Parathyroid adenoma (tissue), 2 donors: ENCODE measurements at regions not wholly inside any gene's neighbourhood (a gene's known extent, or its start where the extent isn't known, plus 50 kb on each side); places are given as distances from the start of the nearest gene placed in this dataset.

Source experiments
- H2AFZ ChIP-seq: fragments of 300-600 bp; sonication (generic); one replicate; pipeline ENCODE4 v1.7.0; 2017; ENCODE audit warnings: antibody characterized with exemption, mild to moderate bottlenecking
- H3K27ac ChIP-seq: fragments of 300-600 bp; sonication (generic); one replicate; pipeline ENCODE4 v1.7.0; 2017
- H3K27me3 ChIP-seq: fragments of 300-600 bp; sonication (generic); one replicate; pipeline ENCODE4 v1.7.0; 2017; ENCODE audit warnings: low read length; ENCODE audit not compliant: control insufficient read depth, insufficient read depth
- H3K36me3 ChIP-seq: fragments of 300-600 bp; sonication (generic); one replicate; pipeline ENCODE4 v1.7.0; 2017; ENCODE audit warnings: low read length; ENCODE audit not compliant: control insufficient read depth, insufficient read depth
- H3K4me1 ChIP-seq: fragments of 300-600 bp; sonication (generic); one replicate; pipeline ENCODE4 v1.7.0; 2017; ENCODE audit warnings: control low read depth
- H3K4me2 ChIP-seq: fragments of 300-600 bp; sonication (generic); one replicate; pipeline ENCODE4 v1.7.0; 2017; ENCODE audit warnings: low read length
- H3K4me3 ChIP-seq: fragments of 300-600 bp; sonication (generic); one replicate; pipeline ENCODE4 v1.7.0; 2017; ENCODE audit warnings: low read depth, low read length
- H3K79me2 ChIP-seq: fragments of 300-600 bp; sonication (generic); one replicate; pipeline ENCODE4 v1.7.0; 2017; ENCODE audit warnings: control low read depth
- H3K9ac ChIP-seq: fragments of 300-600 bp; sonication (generic); one replicate; pipeline ENCODE4 v1.7.0; 2017; ENCODE audit warnings: mild to moderate bottlenecking
- H3K9me3 ChIP-seq: fragments of 300-600 bp; sonication (generic); one replicate; pipeline ENCODE4 v1.7.0; 2017; ENCODE audit warnings: low read length; ENCODE audit not compliant: control insufficient read depth
- TF ChIP-seq, protein P1 (sequence below): fragments of 300-600 bp; sonication (generic); IDR thresholded peaks from one replicate; pipeline ENCODE4 v1.7.0; 2017; ENCODE audit warnings: antibody characterized with exemption, mild to moderate bottlenecking
- donor health status: primary hyperparathyroidism.

DNA sequence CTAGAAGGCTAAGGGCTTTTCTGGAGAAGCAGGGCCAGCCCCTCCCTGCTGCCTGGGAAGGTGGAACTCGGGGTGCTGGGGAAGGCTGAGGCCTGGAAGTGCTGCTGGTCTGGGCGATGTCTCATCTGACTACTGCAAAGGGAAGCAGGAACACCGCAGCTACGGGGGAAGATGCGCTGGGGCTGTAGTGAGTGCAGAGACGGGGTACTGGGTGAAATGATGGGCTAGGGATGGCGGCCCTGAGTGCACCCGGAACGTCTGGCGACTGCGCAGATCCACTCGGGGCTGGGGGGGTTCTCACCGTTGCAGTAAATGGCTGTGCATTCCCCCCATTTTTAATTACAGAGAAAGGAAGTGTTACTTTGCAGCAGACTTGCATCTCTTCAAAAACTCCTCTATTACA, 195.4 kb upstream of the ADARB2 start:
- Histone ChIP-seq H3K27ac (no peak overlapping the region), H3K79me2 (no peaks in the 10 kb centered on the region), H3K4me1 (no peaks in the 10 kb centered on the region), H2AFZ (no peak overlapping the region), H3K9me3 (no peaks in the 10 kb centered on the region), H3K4me3 (no peak overlapping the region), H3K36me3 (no peaks in the 10 kb centered on the region), H3K27me3 (no peaks in the 10 kb centered on the region), H3K9ac (no peak overlapping the region), H3K4me2 (no peak overlapping the region)
- TF ChIP-seq, protein P1, sequence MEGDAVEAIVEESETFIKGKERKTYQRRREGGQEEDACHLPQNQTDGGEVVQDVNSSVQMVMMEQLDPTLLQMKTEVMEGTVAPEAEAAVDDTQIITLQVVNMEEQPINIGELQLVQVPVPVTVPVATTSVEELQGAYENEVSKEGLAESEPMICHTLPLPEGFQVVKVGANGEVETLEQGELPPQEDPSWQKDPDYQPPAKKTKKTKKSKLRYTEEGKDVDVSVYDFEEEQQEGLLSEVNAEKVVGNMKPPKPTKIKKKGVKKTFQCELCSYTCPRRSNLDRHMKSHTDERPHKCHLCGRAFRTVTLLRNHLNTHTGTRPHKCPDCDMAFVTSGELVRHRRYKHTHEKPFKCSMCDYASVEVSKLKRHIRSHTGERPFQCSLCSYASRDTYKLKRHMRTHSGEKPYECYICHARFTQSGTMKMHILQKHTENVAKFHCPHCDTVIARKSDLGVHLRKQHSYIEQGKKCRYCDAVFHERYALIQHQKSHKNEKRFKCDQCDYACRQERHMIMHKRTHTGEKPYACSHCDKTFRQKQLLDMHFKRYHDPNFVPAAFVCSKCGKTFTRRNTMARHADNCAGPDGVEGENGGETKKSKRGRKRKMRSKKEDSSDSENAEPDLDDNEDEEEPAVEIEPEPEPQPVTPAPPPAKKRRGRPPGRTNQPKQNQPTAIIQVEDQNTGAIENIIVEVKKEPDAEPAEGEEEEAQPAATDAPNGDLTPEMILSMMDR, result no peak

DNA sequence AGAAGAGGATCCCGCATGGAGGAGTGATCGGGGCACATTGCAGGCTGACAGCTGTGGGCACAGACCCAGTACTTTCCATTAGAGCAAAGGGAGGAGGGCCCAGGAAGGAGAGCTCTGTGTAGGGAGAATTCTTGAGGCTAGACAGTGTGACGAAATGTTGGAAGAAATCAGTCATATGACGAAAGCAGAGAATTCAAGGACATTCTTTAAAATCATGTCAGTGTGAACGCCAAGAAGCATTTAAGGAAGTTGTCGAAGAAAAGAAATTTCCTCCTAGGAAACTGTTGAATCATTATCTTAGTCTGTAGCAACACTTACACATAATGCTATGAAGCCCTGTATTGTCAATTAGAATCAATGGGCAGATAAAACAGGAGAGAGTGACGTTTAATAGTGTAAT, 191.3 kb upstream of the ADARB2 start:
- TF ChIP-seq, protein P1, result no peak
- no peak overlapping the region for H3K9ac ChIP-seq
- H3K9me3 ChIP-seq, result no peaks in the 10 kb centered on the region
- no peaks in the 10 kb centered on the region for H3K79me2 ChIP-seq
- H3K36me3 ChIP-seq, result no peaks in the 10 kb centered on the region
- no peak overlapping the region for H3K4me3 ChIP-seq
- H3K27me3 ChIP-seq, result no peaks in the 10 kb centered on the region
- H2AFZ ChIP-seq, result no peak overlapping the region
- no peak overlapping the region for H3K4me2 ChIP-seq
- no peak overlapping the region for H3K27ac ChIP-seq
- no peaks in the 10 kb centered on the region for H3K4me1 ChIP-seq

DNA sequence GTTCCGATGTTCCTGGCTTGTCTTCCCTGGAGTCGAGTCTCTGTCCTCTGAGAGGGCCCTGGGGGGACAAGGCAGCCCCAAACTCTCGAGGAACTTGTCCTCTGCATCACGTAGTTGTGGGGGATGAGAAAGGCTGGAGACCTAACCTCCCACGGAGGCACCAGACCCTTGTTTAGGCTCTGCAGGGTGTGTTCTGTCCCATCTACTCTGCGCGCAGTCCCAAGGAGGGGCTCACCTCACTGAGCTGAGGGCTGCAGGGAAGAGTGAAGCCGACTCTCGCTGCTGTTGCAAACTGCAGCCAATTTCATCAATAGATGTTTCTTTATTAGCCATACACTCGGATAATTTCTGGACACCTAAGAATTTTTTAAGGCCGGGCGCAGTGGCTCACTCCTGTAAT, 186.7 kb upstream of the ADARB2 start:
- H3K4me2 ChIP-seq, result no peak overlapping the region
- no peaks in the 10 kb centered on the region for H3K4me1 ChIP-seq
- H3K9me3 ChIP-seq, result no peaks in the 10 kb centered on the region
- no peaks in the 10 kb centered on the region for H3K79me2 ChIP-seq
- H2AFZ ChIP-seq, result no peak overlapping the region
- H3K36me3 ChIP-seq, result no peaks in the 10 kb centered on the region
- no peak overlapping the region for H3K9ac ChIP-seq
- no peaks in the 10 kb centered on the region for H3K27me3 ChIP-seq
- TF ChIP-seq, protein P1, result no peak
- H3K27ac ChIP-seq, result no peak overlapping the region
- H3K4me3 ChIP-seq, result no peak overlapping the region

DNA sequence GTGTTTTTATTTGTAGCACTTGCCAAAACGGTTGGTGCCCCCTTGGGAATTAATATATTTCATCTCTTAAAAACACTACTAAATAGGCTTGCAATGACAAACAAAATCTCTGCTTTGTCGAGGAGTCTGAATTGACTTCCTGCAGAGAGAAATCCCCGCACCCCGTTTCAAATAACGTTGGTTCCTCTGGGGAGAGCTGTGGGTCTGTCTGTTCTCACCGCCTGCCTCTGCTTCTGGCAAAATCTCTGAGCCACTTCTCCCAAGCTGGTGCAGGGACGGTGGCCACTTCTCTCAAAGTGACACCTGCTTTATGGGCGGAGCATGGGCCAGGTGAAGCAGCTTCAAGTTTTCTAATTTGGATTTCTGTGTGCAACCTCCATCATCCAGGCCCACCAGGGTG, 186.3 kb upstream of the ADARB2 start:
- TF ChIP-seq, protein P1, result no peak
- H3K4me2 ChIP-seq, result no peak overlapping the region

DNA sequence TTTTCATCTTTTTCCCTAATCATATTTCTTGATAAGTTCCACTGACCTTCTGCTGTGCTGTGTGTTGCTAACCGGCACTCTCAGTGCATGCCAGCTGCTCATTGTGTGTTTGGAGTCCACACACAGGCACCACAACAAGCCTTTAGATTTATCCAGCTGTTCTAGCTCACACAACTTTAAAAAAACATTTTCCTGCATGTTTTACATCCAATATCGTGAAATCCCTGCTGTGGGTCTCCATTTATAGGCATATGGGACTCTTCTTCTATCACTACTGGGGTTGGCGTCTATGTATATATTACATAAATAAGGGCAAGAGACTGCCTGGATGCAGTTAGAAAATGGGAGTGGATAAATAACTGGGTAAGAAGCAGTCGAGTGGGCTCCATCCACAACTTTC, 183.6 kb upstream of the ADARB2 start:
- Histone ChIP-seq H3K27ac (no peak overlapping the region), H3K36me3 (no peaks in the 10 kb centered on the region), H3K9ac (no peak overlapping the region), H3K27me3 (no peaks in the 10 kb centered on the region), H3K9me3 (no peaks in the 10 kb centered on the region), H3K4me1 (no peaks in the 10 kb centered on the region), H3K4me2 (no peak overlapping the region), H2AFZ (no peak overlapping the region), H3K4me3 (no peak overlapping the region), H3K79me2 (no peaks in the 10 kb centered on the region)
- TF ChIP-seq, protein P1, result no peak

More for the DNA sequence above, 186.3 kb upstream of the ADARB2 start:
- H3K4me3 ChIP-seq, result no peak overlapping the region
- H3K27ac ChIP-seq, result no peak overlapping the region
- no peaks in the 10 kb centered on the region for H3K27me3 ChIP-seq
- no peaks in the 10 kb centered on the region for H3K79me2 ChIP-seq
- no peaks in the 10 kb centered on the region for H3K36me3 ChIP-seq
- no peaks in the 10 kb centered on the region for H3K4me1 ChIP-seq
- H3K9ac ChIP-seq, result no peak overlapping the region
- H3K9me3 ChIP-seq, result no peaks in the 10 kb centered on the region
- H2AFZ ChIP-seq, result no peak overlapping the region
